HFFc6 (cell line): ENCODE measurements at regions not wholly inside any gene's neighbourhood (a gene's known extent, or its start where the extent isn't known, plus 50 kb on each side); places are given as distances from the start of the nearest gene placed in this dataset.
A peak's percentile ranks its signal among the peaks of the same experiment; 100 is the strongest.

Experiments used
- DNase-seq: peaks from one replicate; pipeline ENCODE4 v3.0.0-alpha.2; 2018
- H3K27ac Mint-ChIP-seq: 2 replicates; pipeline ENCODE4 v1.8.0; 2020; ENCODE audit warnings: mild to moderate bottlenecking, mixed read lengths
- H3K27me3 Mint-ChIP-seq: 2 replicates; pipeline ENCODE4 v1.8.0; 2021; ENCODE audit warnings: mild to moderate bottlenecking, moderate library complexity, mixed read lengths; ENCODE audit not compliant: insufficient read depth
- H3K36me3 Mint-ChIP-seq: 2 replicates; pipeline ENCODE4 v1.8.0; 2021; ENCODE audit warnings: low read depth, mixed read lengths
- H3K4me1 Mint-ChIP-seq: 2 replicates; pipeline ENCODE4 v1.8.0; 2020; ENCODE audit warnings: low read depth, mixed read lengths
- H3K4me3 Mint-ChIP-seq: 2 replicates; pipeline ENCODE4 v1.8.0; 2020; ENCODE audit warnings: mild to moderate bottlenecking, moderate library complexity, mixed read lengths
- H3K9me3 Mint-ChIP-seq: 2 replicates; pipeline ENCODE4 v1.8.0; 2020; ENCODE audit warnings: mild to moderate bottlenecking, mixed read lengths
- CTCF ChIP-seq: fragments of 200-600 bp; sonication (generic); IDR thresholded peaks from 2 replicates; pipeline ENCODE4 v1.5.0; 2021; ENCODE audit warnings: antibody characterized with exemption, mild to moderate bottlenecking

DNA sequence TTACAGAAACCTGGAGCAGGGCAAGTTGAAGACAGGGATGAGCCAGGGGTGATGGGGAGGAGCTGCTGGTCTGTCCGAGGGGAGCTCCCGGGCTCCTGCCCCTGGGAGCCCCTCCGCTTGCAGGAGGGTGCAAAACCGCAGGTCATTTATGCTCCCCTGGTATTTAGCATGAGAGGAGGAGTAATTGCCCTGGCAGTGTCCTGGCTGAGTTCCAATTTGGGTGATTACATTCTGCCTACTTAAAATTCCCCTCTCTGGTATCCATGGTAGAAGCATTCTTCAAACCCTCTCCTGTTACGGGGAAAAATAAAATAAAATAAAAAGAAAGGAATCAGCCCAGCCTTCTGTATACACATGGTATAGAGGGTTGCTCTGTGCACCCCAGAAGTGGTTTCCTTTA, 61.7 kb upstream of the VRK1 start:
- no peak overlapping the region for H3K4me3 Mint-ChIP-seq
- no peak for DNase-seq
- H3K27ac Mint-ChIP-seq = no peak overlapping the region
- H3K36me3 Mint-ChIP-seq = no peaks in the 10 kb centered on the region
- H3K27me3 Mint-ChIP-seq = peaks cover 45% of the 10 kb centered on the region
- peaks cover 10% of the 10 kb centered on the region; the same call in 1 of the 2 replicates for H3K4me1 Mint-ChIP-seq
- H3K9me3 Mint-ChIP-seq = no peaks in the 10 kb centered on the region
- no peak for TF ChIP-seq CTCF

DNA sequence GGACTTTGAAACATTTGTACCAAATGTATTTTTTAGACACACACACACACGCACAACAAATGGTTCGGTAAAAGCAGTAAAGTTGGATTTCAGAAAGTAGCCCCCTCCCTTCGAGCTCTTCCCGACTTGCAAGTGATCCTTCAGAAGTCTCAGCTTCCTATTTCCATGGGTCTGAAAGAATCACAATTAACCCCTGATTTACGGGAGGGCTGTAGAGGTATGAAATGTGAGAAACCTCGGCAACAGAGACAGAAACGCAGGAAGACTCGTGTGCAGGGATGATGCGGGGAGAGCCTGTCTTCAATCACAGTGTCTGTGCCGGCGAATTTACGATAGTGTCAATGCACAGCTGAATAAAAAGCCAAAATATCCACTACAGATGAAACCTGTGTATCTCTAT, 60.7 kb upstream of the VRK1 start:
- peaks cover 45% of the 10 kb centered on the region for H3K27me3 Mint-ChIP-seq
- H3K4me1 Mint-ChIP-seq = peaks cover 15% of the 10 kb centered on the region
- no peak overlapping the region for H3K4me3 Mint-ChIP-seq
- no peak overlapping the region for H3K27ac Mint-ChIP-seq
- TF ChIP-seq CTCF = no peak
- H3K9me3 Mint-ChIP-seq = no peaks in the 10 kb centered on the region
- DNase-seq = no peak
- no peaks in the 10 kb centered on the region for H3K36me3 Mint-ChIP-seq

DNA sequence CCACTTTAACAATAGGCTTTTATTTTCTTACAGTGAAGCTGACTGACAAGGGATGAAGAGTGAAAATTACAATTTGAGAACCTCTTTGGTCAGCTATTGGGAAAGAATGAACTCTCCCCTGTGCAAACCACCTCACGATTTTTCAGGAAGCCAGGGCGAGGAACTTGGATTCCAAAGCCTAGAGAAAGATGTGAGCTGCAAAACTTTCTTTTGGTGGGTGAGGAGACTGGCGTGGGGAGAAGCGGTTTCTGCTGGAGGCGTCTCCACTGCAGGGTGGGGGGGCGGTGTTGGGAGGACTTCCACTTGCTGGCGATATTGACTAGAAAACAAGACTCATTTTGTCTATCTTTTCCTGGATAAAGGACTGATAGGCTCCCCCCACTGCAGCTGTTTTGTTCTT, 59.3 kb upstream of the VRK1 start:
- Mint-ChIP-seq H3K4me1 (peaks cover 22% of the 10 kb centered on the region), H3K4me3 (no peak overlapping the region), H3K36me3 (no peaks in the 10 kb centered on the region), H3K9me3 (no peaks in the 10 kb centered on the region), H3K27ac (no peak overlapping the region), H3K27me3 (peaks cover 43% of the 10 kb centered on the region)
- no peak for DNase-seq
- no peak for TF ChIP-seq CTCF

- peaks cover 22% of the 10 kb centered on the region for H3K4me1 Mint-ChIP-seq
- TF ChIP-seq CTCF = no peak
- H3K4me3 Mint-ChIP-seq = no peak overlapping the region
- no peak for DNase-seq
- no peak overlapping the region for H3K27ac Mint-ChIP-seq
- no peaks in the 10 kb centered on the region for H3K36me3 Mint-ChIP-seq
- peaks cover 52% of the 10 kb centered on the region for H3K27me3 Mint-ChIP-seq
- no peaks in the 10 kb centered on the region for H3K9me3 Mint-ChIP-seq
These were observed 57.8 kb upstream of the VRK1 start for GRCh38 chr14:96739200-96739910.

DNA sequence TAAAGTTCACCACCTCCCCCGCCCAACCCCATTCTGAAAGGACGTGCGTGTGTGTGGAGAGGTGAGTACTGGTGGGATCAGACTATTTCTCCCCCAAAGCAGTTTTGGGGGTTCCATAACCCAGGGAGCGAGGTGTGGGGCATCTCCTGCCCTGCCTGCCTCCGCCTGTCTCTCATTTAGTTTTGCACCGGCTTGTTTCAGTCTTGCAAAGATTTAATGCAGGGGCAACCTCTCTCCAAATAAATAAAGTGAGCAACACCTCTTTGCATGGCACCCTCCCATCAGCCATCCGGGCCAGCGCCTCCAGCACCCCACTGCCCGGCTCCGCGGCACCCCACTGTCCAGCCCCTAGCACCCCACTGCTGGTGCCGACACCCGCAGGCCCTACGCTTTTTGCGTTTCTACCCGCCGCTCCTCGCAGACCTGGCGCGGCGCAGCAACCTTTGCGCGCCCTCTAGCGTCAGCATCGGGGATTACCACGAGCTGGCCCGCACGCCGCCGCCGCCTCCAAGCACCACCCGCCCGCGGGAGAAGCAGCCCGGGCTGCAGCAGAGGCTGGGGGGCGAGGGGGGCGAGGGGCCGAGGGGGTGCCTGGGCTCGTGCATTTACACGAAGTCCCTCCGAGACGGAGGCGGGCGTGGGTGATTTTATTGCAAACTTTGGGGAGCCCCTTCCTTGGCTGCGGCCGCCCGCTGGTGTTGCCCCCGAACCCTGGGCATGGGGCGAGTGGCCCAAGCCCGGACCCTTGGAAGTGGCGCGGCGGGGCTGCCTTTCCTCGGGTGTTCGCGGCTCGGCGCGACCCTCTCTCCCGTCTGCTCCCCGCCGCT, 55.8 kb upstream of the VRK1 start:
- Mint-ChIP-seq H3K4me1 (peaks cover 30% of the 10 kb centered on the region), H3K27ac (no peak overlapping the region), H3K4me3 (peak overlapping the region; percentile 88), H3K36me3 (no peaks in the 10 kb centered on the region), H3K9me3 (peaks cover 6% of the 10 kb centered on the region; the same call in 1 of the 2 replicates), H3K27me3 (peaks cover 56% of the 10 kb centered on the region)
- DNase-seq = peak; percentile 32
- TF ChIP-seq CTCF = peak; percentile 97
